GM18502 (cell line): ENCODE measurements at regions not wholly inside any gene's neighbourhood (a gene's known extent, or its start where the extent isn't known, plus 50 kb on each side); places are given as distances from the start of the nearest gene placed in this dataset.
"Not testable (repeated sequence)": the region's sequence is repeated elsewhere in the genome, so short reads cannot be mapped to it uniquely, and the experiment has no call there.

ENCODE experiments used
- ATAC-seq: cut with Tn5 transposase; IDR thresholded peaks from one replicate; pipeline ENCODE4 v1.9.1; 2021; ENCODE audit warnings: mild to moderate bottlenecking; ENCODE audit not compliant: unreplicated experiment, poor library complexity

DNA sequence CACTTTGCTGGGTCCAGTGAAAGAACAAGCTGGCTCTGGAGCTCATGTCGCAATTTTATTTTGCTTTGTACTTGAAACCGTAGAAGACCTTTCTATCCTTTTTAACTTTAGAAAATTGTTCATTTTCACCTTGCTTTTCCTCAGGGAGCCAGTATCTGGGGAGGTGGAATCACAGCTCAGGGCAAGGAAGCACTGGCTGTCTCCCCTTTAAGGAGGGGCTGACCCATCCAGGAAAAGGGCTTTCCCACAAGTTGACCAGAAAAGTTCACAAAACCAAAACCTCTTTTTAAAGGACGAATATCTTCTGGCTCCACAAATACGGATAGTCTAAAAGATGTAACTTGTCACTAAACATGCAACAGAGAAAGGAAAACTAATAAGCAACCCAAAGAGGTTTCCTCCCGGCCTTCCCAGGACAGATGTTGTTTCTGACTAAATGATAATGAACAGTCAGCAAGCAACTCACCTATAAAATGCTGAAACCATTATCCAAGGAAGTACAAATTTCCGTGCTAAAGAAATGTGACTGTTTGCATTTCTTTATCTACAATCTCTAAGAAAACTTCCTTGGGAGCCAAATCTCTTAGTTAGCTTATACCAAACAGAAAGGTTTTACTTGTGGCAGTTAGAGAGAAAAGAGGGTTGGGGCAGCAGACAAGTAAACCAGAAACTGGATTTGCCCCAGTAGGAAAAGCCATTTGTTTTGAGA is 278.2 kb downstream of the PLK2 start:
- ATAC-seq: no peak

DNA sequence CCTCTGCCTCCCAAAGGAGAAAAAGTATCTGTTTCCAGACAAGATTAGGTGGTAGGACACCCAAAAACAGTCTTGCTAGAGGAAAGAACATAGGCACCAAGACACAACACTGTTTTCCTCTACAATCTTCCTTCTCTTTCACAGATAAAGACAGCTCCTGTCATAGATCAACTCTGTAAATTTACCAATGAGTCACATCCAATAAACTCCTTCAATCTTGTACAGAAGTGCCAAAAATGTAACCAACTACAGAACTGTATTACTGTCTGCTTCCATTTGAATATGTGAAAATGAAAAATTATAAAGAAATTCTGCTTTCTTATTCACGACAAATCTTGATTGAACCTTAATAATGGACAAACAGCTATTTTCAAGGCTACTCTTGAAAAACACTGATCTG is 286.9 kb downstream of the PLK2 start:
- no peak for ATAC-seq

DNA sequence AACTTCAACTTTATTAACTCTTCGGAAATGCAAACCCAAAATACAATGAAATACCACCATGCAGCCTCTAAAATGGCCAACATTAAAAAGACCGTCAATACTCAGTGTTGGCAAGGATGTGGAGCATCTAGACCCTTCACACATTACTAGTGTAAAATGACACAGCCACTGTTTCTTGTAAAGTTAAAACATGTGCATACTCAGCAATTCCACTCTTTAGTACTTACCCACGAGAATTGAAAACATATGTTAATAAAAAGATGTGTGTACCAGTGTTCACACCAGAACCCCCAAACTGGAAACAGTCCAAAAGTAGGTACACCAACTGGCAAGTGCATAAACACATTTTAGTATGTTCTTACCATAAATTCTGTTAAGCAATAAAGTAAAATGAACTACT is 294.7 kb downstream of the PLK2 start:
- ATAC-seq: no peak

DNA sequence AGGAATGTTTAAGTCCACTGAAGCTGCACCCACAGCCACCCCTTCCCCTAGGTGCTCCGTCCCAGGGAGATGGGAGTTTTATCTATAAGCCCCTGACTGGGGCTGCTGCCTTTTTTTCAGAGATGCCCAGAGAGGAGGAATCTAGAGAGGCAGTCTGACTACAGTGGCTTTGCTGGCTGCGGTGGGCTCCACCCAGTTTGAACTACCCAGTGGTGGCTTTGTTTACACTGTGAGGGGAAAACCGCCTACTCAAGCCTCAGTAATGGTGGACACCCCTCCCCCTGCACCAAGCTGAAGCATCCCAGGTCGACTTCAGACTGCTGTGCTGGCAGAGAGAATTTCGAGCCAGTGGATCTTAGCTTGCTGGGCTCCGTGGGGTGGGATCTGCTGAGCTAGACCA is 298.0 kb downstream of the PLK2 start:
- not testable (repeated sequence) for ATAC-seq

DNA sequence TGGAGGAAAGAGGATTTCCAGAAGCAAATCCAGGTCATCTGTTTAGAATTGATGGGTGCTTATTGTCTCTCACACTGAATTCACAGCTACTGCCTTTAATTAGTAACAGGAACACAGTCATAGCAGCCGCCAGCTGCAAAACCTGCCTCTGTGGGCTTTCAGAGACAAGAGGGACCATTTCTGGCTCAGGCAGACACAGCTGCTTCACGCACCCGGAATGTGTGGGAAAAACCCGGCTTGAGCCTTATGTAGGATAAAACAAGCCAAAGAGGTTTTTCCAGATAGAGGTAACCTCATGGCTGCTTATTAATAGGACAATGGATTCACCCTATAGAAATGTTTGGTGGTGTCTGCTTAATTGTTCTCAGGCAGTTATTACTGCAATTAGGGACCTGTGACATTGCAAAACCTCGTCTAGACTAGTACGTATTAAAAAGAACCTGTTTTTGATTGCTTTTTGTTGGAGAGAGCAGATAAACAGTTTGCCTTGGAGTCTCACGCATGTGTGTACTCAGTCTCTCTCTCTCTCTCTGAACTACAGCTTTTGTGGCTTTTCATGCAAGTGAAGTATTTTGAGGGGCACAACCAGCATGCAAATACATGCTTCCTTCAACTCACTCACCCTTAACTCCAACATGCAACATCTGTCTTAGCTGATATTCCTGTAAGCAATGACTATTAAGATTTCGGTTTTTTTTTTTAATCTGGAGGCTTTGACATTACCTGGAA is 302.7 kb downstream of the PLK2 start:
- peak; percentile 90 for ATAC-seq

DNA sequence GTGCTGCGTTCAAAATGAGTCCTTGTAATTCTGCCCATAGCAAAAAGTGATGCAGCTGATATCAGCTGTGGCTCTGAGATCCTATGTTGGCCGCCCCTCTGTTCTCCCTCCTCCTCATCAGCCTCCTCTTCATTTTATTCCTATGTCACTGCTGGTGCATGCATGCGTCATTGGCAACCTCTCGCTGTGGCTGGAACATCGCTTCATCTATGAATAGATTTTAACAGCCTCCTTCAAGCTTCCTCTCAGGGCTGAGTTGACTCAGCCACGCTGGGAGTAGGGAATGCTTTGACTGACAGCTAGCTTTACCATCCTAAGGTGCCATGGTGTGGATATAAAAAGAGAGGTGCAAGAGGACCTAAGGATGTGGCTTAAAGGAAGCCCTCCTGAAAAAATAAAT is 303.5 kb downstream of the PLK2 start:
- no peak for ATAC-seq

DNA sequence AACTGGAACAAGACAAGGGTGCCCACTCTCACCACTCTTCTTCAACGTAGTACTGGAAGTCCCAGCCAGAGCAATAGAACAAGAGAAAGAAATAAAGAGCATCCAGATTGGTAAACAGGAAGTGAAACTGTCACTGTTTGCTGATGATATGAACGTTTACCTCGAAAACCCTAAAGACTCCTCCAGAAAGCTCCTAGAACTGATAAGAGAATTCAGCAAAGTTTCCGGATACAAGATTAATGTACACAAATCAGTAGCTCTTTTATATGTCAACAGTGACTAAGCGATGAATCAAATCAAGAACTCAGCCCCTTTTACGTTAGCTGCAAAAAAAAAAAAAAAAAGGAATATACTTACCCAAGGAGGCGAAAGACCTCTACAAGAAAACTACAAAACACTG is 306.6 kb downstream of the PLK2 start:
- no peak for ATAC-seq

DNA sequence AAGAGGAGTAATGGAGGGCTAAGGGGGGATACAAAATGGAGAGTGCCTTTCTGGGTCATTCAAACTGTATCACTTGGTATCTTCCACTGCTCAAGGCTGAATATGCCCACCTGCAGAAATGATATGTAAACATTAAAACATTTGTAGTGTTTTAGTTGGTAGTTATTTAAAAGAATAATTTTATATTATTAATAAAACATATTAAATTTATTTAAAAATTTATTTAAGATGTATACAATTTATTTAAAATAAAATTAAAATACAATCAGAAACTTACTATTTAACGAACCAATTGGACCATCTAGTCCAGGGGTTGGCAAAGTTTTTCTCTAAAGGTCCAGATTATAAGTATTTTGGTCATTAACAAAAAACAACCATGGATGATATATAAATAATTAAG is 308.5 kb downstream of the PLK2 start:
- no peak for ATAC-seq

DNA sequence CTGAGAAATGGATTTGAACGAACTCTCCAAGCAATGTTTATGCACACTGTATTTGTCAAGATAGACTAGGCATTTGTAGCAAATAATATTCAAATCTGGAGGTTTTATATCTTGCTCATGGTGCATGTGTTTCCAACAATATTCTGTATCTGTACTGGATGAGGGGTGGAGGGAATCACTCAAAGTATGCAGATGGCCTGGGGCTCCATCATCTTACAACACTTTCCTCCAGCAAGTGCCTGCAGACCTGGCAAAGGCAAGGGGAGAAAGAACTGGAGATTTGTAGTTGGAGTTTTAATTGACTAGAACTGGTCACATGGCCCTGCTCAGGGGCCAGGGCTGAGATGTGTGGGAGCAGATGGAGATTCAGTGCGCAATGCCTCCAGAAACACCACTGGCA is 309.0 kb downstream of the PLK2 start:
- ATAC-seq: no peak

DNA sequence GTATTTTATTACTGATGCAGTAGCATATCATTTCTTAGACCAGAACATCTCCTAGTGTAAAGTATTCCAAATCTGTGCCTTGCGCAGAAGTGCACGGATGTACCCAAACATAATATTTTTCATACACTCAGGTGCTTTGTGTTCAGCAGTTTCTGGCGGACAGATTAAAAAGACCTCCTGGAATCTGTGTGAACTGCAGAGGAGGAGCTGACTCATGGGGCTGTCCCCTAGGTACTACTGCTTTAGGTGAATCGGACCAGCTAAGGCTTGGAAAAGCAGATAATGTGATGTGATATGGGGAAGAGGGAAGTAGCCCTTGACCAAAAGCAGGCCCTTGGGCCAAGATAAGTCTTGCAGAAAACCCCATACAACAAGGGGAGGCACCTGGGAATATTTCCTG is 310.1 kb downstream of the PLK2 start:
- ATAC-seq: no peak

DNA sequence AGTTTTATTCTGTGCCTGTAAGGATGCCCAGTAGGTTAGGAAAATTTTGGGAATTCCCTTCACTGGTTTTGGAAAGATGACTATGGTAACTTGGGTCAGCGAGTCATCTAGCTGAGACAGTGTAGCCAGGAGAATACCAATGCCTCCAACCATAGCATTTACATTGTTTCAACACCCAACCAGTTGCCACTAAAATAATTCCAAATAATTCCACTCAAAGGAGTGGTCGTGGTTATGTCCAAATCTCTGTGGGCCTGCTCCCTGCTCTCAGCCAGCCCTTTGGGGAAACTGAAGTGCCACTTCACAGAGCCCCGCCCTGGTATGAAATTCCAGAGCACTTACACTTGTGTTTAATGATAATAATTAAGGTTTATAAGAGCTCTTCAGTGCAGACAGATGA is 310.5 kb downstream of the PLK2 start:
- ATAC-seq: no peak

DNA sequence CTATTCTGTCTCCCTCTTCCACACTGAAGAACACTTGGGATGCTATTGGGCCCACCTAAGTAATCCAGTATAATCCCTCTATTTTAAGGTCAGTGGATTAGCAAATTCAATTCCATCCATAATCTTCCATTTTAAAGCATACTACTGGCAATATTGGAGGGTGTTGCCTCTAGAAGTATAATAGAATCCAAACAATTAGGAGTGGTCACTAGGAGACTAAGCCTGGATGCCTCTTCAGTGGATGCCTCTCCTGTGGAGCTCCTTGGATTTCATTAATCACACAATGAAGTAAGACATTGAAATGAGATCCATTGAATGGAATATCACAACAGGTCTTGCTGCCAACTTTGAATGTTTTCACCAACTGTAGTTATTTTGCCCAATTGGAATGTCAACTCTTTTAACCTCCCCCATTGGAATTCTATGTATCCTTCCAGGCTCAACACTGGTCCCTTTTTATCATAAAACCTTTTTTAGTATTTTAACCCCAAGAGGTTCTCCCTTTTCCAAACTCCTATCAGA is 311.6 kb downstream of the PLK2 start:
- no peak for ATAC-seq

DNA sequence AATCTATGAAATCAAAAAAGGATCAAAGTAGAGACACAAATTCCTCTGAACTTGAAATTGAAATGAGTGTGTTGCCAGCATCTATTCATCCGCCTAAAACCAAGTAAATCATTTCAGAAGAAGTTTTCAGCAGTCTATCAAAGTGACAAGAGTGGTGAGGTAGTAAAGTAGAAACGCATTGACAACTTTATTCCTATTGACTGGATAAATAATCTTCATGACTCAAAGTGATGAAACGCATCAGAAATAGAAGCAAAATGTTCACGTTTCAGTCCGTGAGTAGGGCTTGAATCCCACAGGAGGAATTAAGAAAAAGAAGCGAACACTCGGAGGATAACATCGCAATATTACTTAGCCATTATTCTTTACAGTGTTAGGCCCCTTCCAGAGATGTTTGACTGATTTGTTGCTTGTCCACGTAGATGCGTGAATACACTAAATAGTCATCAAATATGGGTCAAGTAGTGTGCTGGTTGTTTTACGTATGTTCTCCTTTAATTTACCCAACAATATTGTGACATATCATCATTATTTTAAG is 314.4 kb downstream of the PLK2 start:
- ATAC-seq: no peak

DNA sequence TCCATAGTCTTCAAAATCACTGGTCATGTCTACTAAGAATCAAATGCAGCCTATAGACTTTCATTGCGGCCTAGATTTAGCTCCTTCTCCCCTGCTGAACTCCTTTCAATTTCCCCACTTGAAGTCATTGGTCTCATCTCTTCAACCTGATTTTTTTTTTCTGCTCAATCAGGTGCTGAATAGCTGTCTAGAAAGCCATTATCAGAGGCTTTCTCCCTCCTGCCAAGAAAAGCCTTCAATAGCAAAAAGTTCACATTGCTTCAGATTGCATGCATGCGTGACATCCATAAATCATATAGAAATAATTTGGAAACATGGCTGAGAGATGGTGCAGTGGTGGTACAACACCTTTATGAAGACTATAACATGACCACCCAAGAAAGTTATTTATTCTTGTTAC is 316.2 kb downstream of the PLK2 start:
- ATAC-seq: no peak

DNA sequence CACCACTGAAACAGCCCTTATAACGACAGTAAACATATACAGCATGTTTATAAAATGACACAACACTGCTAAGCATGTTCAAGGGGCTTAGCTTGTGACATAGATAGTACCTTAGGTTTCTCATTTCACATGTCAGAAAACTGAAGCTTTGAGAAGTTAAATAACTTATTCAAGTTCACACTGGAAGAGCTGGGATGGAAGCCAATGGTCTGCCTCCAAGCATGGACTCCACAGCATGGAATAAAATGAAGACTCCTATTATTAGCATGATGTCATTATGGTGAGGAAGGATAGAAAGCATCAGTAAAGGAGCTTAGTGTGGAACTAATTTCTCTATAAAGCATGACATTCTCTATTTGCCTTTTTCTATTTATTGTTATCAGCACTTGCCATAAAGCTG is 316.7 kb downstream of the PLK2 start:
- no peak for ATAC-seq

DNA sequence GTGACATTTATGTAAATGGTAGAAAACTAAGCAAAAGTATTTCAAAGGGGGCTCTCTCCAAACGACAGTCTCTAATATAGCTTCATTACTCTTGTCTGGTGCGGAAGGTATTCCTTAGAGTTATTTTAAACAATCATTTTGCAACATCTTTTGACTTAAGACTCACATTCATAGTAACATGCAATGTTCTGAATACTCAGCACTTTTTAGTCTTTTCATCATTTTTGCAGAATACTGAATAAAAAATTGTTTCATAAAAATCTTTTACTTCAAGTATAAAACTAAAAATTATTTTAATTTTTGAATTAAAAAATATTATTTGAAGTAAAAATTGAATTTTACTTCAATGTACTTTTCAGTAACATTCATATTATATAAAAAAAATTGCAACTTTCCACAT is 321.1 kb downstream of the PLK2 start:
- no peak for ATAC-seq

DNA sequence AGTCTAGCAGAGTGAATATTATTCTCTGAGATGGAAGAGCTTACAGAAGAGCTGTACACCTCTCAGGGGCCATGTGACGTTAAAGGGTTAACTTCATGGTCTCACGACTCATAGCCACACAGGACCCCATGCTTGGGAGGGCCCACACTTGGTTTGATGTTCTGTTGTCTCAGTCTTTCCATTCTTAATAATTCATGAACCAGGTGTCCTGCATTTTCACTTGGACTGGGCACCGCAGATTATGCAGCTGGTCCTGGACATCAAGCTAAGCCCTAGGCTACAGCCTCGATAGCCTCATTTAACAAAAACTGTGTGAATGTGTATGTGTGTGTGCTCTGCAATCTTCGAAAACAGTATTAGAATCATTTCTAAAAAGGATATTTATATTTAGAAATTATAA is 323.5 kb downstream of the PLK2 start:
- ATAC-seq: no peak

DNA sequence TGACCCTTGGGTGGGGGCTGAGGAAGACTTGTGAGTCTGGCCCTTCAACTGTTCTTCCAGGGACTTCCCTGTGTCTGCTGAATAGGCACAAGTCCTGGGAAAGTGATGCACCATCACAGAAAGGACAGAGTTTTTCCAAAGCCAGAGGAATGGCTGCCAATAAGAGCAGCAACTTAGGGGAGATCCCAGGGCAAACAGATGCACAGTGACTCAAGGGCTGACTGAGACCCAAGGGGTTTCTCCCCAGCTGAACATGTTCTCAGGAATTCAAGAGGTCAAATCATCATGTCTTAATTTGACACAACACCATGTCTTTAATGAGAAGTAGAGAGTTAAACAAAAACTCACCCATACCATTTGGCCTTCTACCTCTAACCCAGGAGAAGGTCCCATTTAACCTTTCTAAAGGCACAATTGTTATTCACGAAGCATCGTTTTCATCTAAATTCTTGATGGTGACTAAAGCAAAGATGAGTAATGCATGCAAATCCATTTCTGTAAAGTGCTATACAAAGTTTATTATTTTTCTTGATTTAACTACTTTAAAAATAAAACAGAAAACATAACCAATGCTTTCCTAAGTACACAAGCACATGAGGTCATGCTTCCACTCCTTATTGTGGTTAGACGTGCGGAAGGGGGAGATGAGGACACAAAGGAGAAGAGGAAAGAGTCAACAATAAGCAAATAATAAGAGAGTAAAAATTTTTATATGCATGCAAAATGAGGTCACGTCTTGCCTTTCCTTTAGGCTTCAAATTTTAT is 324.1 kb downstream of the PLK2 start:
- no peak for ATAC-seq

DNA sequence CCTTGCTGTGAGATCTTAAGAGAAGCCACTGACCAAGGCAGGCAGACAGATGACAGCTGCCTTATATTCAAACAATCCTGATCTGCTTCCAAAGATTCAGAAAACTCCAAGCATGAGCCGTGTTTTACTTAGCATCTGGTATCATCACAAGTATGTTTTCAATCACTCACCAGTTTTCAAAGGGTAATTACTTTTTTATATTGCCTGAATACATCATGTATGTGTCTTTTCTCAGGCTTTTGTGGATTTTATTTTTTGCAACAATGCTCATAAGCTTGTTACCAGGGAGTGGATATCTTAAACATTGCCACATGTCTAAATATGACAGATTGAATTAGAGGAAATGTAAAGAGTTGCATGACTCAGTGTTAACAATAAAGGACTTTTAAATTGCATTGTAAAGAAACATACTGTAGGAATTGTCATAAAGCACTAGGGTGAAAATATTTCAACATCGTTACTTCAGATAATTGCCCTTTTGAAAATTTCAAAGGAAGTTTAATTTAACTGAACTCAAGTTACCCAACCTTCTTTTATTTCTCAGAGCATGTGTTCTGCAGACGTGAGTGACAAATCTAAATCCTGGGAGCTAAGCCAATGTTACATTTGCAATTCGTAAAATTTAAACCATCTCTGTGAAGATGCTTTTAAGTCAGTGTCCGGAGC is 326.1 kb downstream of the PLK2 start:
- ATAC-seq: no peak

DNA sequence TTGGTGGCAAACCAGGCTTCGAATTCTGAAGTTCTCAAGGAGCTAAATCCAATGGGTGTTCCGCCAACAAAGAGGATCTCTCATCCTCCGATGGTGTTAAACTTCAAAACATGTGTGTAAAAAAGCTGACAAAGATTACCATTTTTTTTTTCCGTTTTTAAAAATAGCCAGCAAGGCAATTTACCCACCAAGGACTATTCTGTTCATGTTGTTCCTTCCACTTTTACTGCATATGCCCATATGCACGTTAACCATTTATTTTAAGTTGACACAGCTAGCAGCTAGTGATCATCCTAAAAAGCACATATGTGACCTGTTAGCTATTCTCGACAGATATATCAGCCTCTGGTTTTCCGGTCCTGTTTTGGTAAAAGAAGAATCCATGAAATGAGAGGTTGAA is 326.7 kb downstream of the PLK2 start:
- ATAC-seq: no peak
